Body of pancreas (tissue), 4 donors: ENCODE measurements at regions not wholly inside any gene's neighbourhood (a gene's known extent, or its start where the extent isn't known, plus 50 kb on each side); places are given as distances from the start of the nearest gene placed in this dataset.

Experiments used
- CTCF ChIP-seq, 7 experiments: fragments of 450-650 bp in 4 of 7; fragments of 200-600 bp in 3 of 7; sonication (generic) in 3 of 7; IDR thresholded peaks; one replicate each; pipeline ENCODE4 v1.5.1; 2016 to 2019; ENCODE audit warnings: antibody characterized with exemption in 7 of 7
- POLR2A ChIP-seq, 3 donors: fragments of 450-650 bp; IDR thresholded peaks; one replicate each; pipeline ENCODE4 v1.6.1; 2016; ENCODE audit warnings: antibody characterized with exemption in 3 of 3, mild to moderate bottlenecking in 2 of 3

- TF ChIP-seq POLR2A (IDR thresholded peaks at IDR 0.05) = no peak
- TF ChIP-seq CTCF (IDR thresholded peaks at IDR 0.05) = no peak
Measured at GRCh38 chr5:99022250-99022649, 93.4 kb upstream of the CHD1 start.
